ENCODE measurements at regions not wholly inside any gene's neighbourhood (a gene's known extent, or its start where the extent isn't known, plus 50 kb on each side); places are given as distances from the start of the nearest gene placed in this dataset.

DNA sequence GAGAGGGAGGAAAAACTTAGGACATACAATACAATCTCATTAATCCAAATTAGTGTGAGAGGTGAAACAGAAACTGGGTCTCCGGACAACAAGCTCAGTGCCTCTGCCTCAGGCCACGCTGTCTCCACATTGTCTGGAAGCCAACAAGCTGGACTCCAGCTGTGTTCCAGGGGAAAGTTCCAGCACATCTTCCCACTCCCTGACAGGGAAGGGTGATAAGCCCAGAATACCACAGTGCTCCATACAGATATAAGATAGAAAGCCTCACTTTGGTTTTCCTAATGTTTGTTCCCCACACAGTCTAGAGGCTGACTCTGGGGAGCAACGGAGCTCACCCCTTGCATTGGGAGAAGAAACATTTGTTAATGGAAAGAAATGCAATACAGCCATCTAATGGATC, 117.1 kb upstream of the SPTLC3 start:
- Histone ChIP-seq H3K9me3 (no peaks in the 10 kb centered on the region), H3K4me3 (no peak overlapping the region), H3K4me1 (no peaks in the 10 kb centered on the region), H3K36me3 (no peaks in the 10 kb centered on the region), H3K27me3 (no peaks in the 10 kb centered on the region), H3K27ac (no peak overlapping the region)
- DNase-seq: no peak
- WGBS, 2 donors: 59 to 70% methylated on average over 3 of the region's 3 CpGs
- no peak for TF ChIP-seq CTCF (IDR thresholded peaks at IDR 0.05)
- peak in 7 of 8 donors; percentile 38 to 67 (median 42) for ATAC-seq
- intact Hi-C loops (cut with DNase I): no loop called here

DNA sequence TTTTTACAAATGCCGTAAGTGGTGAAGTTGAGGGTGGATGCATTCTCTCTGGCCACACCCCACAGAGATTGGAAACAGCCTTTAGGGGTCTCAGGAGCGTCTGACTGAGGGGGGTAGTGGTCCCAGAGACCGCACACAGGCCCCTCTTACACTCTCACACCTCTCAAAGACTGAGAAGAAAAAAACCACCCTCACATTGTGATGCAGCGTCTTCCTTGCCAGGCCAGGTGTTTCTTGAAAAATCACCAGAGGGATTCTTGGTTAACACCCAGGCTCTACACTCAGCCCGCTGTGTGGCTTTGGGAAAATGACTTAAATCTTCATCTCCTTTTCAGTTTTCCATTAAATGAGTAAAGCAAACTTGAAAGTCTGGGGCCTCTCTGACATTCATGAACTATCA, 115.8 kb upstream of the SPTLC3 start:
- WGBS, 2 donors: 58 to 59% methylated on average over 5 of the region's 5 CpGs
- Histone ChIP-seq H3K27me3 (no peaks in the 10 kb centered on the region), H3K4me1 (no peaks in the 10 kb centered on the region), H3K9me3 (no peaks in the 10 kb centered on the region), H3K36me3 (no peaks in the 10 kb centered on the region), H3K27ac (no peak overlapping the region), H3K4me3 (no peak overlapping the region)
- TF ChIP-seq CTCF (IDR thresholded peaks at IDR 0.05): no peak
- DNase-seq (no peak), ATAC-seq (no peak)
- intact Hi-C loops (cut with DNase I): no loop called here

DNA sequence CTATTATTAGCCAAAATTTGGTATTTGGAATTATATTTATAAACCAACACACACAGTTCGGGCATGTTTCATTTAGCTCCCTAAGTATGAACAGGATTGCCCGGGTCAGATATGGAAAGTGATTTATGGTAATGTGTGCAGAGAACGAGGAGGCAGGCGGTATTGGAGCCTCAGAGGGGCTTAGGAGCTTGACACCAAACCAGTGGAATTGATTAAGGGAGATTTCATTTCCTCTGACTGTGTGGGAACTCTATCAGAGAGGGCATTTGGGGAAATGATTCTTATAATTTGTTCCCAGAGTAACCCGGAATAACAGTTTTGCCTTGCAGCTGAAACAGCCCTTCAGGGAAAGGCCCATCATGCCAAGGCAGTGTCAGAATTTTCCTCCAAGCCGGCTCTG, 115.1 kb upstream of the SPTLC3 start:
- H3K27ac ChIP-seq: no peak overlapping the region

DNA sequence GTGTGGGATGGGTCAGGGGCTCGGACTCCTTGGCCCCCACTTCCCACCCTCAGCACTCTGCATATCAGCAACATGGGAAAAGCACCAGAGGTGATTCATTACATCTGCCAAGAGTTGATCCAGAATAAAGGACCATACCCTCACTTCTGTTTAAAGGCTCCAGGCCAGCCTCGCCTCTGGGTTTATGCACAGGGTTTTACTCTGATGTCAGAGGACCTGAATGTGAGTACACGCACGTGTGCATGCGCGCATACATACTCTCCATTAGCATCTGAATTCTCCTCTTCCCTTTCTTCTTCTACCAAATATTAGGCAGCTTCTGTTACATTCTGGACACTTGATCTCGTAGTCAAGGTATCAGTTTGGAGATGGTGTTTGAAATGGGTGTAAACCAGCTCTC, 114.7 kb upstream of the SPTLC3 start:
- no peak overlapping the region for H3K27ac ChIP-seq
- no peaks in the 10 kb centered on the region for H3K9me3 ChIP-seq
- H3K36me3 ChIP-seq: no peaks in the 10 kb centered on the region
- H3K27me3 ChIP-seq: no peaks in the 10 kb centered on the region
- H3K4me3 ChIP-seq: no peak overlapping the region
- DNase-seq: no peak
- H3K4me1 ChIP-seq: no peaks in the 10 kb centered on the region
- intact Hi-C loops (cut with DNase I): no loop called here
- TF ChIP-seq CTCF (IDR thresholded peaks at IDR 0.05): no peak
- ATAC-seq: no peak
- 81 to 90% methylated on average over 7 of the region's 7 CpGs for whole genome bisulfite sequencing, 2 donors

More for the DNA sequence above, 115.1 kb upstream of the SPTLC3 start:
- no peaks in the 10 kb centered on the region for H3K9me3 ChIP-seq
- WGBS, 2 donors: 62 to 66% methylated on average over 6 of the region's 6 CpGs
- ATAC-seq (no peak), DNase-seq (no peak)
- no peaks in the 10 kb centered on the region for H3K4me1 ChIP-seq
- no peak for TF ChIP-seq CTCF (IDR thresholded peaks at IDR 0.05)
- H3K4me3 ChIP-seq: no peak overlapping the region
- no peaks in the 10 kb centered on the region for H3K27me3 ChIP-seq
- no peaks in the 10 kb centered on the region for H3K36me3 ChIP-seq
- intact Hi-C loops (cut with DNase I): no loop called here

- no peaks in the 10 kb centered on the region for H3K4me1 ChIP-seq
- no peak overlapping the region for H3K27ac ChIP-seq
- no peak for TF ChIP-seq CTCF (IDR thresholded peaks at IDR 0.05)
- H3K27me3 ChIP-seq: no peaks in the 10 kb centered on the region
- no peaks in the 10 kb centered on the region for H3K9me3 ChIP-seq
- WGBS, 2 donors: 92 to 97% methylated on average over 2 of the region's 2 CpGs
- no peak for ATAC-seq
- no peak overlapping the region for H3K4me3 ChIP-seq
- H3K36me3 ChIP-seq: no peaks in the 10 kb centered on the region
- DNase-seq: no peak
- intact Hi-C loops (cut with DNase I): no loop called here
Measured at GRCh38 chr20:12896180-12896579, 112.6 kb upstream of the SPTLC3 start.

All from heart right ventricle (tissue), 16 donors.